A673 (cell line): ENCODE measurements at regions not wholly inside any gene's neighbourhood (a gene's known extent, or its start where the extent isn't known, plus 50 kb on each side); places are given as distances from the start of the nearest gene placed in this dataset.

Experiments used
- BruUV-seq: library from RNA; stranded (reverse); fragments of 400-500 nt; replicated peaks from 2 replicates; lab custom pipeline; 2021; lab: Mats Ljungman, UMichigan
- CTCF ChIA-PET: fragments of 300-600 bp; sonication (Branson Sonifier 250); formaldehyde crosslinking; loops from one replicate; lab custom pipeline; 2022; ENCODE audit warnings: antibody characterized with exemption; lab: Charles Lee
- POLR2A ChIA-PET: fragments of 300-600 bp; sonication (Branson Sonifier 250); formaldehyde crosslinking; loops from one replicate; lab custom pipeline; 2022; ENCODE audit warnings: antibody characterized with exemption; ENCODE audit not compliant: low non-redundant PET; lab: Charles Lee
- DNase-seq: peaks from one replicate; pipeline ENCODE4 v3.0.0-alpha.2; 2015; ENCODE audit warnings: low spot score
- H3K27ac ChIP-seq: fragments of 200-600 bp; sonication (generic); 2 replicates; pipeline ENCODE4 v1.5.1; 2016; ENCODE audit warnings: mixed run types, low read depth, mild to moderate bottlenecking, mixed read lengths, antibody characterized with exemption, low read length; ENCODE audit not compliant: poor library complexity, severe bottlenecking
- H3K27me3 ChIP-seq: fragments of 200-600 bp; sonication (generic); replicated peaks from 2 replicates; pipeline ENCODE4 v1.6.1; 2017; ENCODE audit warnings: mixed run types, low read depth, mild to moderate bottlenecking, mixed read lengths, antibody characterized with exemption, low read length; ENCODE audit not compliant: insufficient read depth, poor library complexity
- H3K36me3 ChIP-seq: fragments of 200-600 bp; sonication (generic); 2 replicates; pipeline ENCODE4 v1.6.1; 2016; ENCODE audit warnings: mixed run types, mild to moderate bottlenecking, mixed read lengths, antibody characterized with exemption, low read length; ENCODE audit not compliant: insufficient read depth, poor library complexity, severe bottlenecking
- H3K4me1 ChIP-seq: fragments of 200-600 bp; sonication (generic); 2 replicates; pipeline ENCODE4 v1.6.1; 2017; ENCODE audit warnings: mixed run types, mild to moderate bottlenecking, mixed read lengths, antibody characterized with exemption, low read length; ENCODE audit not compliant: insufficient read depth, poor library complexity, severe bottlenecking
- H3K4me3 ChIP-seq: fragments of 200-600 bp; sonication (generic); 2 replicates; pipeline ENCODE4 v1.5.1; 2016; ENCODE audit warnings: low read depth, mixed run types, mild to moderate bottlenecking, mixed read lengths, low read length; ENCODE audit not compliant: poor library complexity, severe bottlenecking
- H3K9me3 ChIP-seq: fragments of 200-600 bp; sonication (generic); 2 replicates; pipeline ENCODE4 v1.6.1; 2016; ENCODE audit warnings: mixed run types, low read depth, mild to moderate bottlenecking, mixed read lengths, antibody characterized with exemption, low read length; ENCODE audit not compliant: poor library complexity, severe bottlenecking
- EZH2 ChIP-seq: fragments of 200-600 bp; sonication (generic); IDR thresholded peaks from 2 replicates; pipeline ENCODE4 v1.6.1; 2017; ENCODE audit warnings: borderline replicate concordance, low read depth, mild to moderate bottlenecking, mixed read lengths, antibody characterized with exemption, low read length; ENCODE audit not compliant: poor library complexity, severe bottlenecking
- intact Hi-C: fragments of 100-400 bp; cut with micrococcal nuclease; formaldehyde crosslinking; loops from one replicate; pipeline ENCODE4 v1.10.0; 2022; ENCODE audit not compliant: unreplicated experiment
- TF ChIP-seq, protein P1 (sequence below): fragments of 300-800, 200-600 bp; sonication (generic); conservative IDR thresholded peaks from 2 replicates; pipeline ENCODE4 v1.5.1; 2017; ENCODE audit warnings: low read depth, mild to moderate bottlenecking, antibody characterized with exemption, low read length, moderate library complexity, mixed read lengths

DNA sequence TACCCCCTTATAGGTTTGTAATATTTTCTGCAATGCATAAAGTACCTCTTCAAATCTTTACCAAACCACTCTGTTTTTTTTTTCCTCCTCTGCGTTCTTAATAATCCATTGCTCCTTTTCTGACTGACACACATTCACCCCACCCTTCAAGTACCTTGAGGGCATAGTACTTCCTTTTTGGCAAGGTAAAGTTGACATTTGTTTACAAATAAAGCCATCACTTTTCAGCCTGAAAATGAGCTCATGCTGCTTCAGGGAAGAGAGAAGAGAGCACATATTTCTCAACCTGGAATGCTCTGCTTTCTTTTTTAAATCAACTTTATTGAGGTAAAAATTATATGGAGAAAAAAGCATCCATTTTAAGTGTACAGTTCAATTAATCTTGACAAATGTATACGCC is 113.9 kb downstream of the AGTR2 start:
- intact Hi-C loops: no loop called here
- CTCF ChIA-PET: no interaction called here
- no peaks in the 10 kb centered on the region for H3K27me3 ChIP-seq
- no peak overlapping the region for H3K4me3 ChIP-seq
- no peaks in the 10 kb centered on the region for H3K4me1 ChIP-seq
- TF ChIP-seq EZH2: no peak
- TF ChIP-seq, protein P1, sequence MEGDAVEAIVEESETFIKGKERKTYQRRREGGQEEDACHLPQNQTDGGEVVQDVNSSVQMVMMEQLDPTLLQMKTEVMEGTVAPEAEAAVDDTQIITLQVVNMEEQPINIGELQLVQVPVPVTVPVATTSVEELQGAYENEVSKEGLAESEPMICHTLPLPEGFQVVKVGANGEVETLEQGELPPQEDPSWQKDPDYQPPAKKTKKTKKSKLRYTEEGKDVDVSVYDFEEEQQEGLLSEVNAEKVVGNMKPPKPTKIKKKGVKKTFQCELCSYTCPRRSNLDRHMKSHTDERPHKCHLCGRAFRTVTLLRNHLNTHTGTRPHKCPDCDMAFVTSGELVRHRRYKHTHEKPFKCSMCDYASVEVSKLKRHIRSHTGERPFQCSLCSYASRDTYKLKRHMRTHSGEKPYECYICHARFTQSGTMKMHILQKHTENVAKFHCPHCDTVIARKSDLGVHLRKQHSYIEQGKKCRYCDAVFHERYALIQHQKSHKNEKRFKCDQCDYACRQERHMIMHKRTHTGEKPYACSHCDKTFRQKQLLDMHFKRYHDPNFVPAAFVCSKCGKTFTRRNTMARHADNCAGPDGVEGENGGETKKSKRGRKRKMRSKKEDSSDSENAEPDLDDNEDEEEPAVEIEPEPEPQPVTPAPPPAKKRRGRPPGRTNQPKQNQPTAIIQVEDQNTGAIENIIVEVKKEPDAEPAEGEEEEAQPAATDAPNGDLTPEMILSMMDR: no peak
- no peak for DNase-seq
- H3K36me3 ChIP-seq: no peaks in the 10 kb centered on the region
- no peak overlapping the region for H3K27ac ChIP-seq
- BruUV-seq: no TSS peak
- H3K9me3 ChIP-seq: no peaks in the 10 kb centered on the region
- POLR2A ChIA-PET: no interaction called here

DNA sequence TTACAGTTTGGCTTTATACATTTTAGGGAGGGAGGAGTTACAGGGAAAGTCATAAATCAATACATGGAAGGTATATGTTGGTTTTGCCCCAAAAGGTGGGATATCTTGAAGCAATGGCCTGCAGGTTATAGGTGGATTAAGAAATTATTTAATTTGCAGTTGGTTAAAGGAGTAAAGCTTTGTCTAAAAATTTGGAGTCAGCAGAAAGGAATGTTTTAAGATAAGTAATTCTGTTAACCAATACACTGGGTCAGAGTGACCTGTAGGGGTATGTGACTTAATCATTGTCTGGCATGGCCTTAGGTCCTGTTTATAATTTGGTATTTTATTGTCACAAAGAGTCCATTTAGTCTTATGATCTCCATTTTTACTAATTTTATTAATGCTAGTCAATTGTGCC is 115.0 kb downstream of the AGTR2 start:
- Histone ChIP-seq H3K4me1 (no peaks in the 10 kb centered on the region), H3K4me3 (no peak overlapping the region), H3K27me3 (no peaks in the 10 kb centered on the region), H3K36me3 (no peaks in the 10 kb centered on the region), H3K27ac (no peak overlapping the region), H3K9me3 (no peaks in the 10 kb centered on the region)
- intact Hi-C loops: no loop called here
- no TSS peak for BruUV-seq
- DNase-seq: no peak
- TF ChIP-seq, protein P1: no peak
- no peak for TF ChIP-seq EZH2
- CTCF ChIA-PET: no interaction called here
- POLR2A ChIA-PET: no interaction called here

GRCh38 chrX:116289592-116289991 is 119.0 kb downstream of the AGTR2 start:
- no peak for DNase-seq
- Histone ChIP-seq H3K4me3 (no peak overlapping the region), H3K36me3 (no peaks in the 10 kb centered on the region), H3K27ac (no peak overlapping the region), H3K9me3 (no peaks in the 10 kb centered on the region), H3K27me3 (no peaks in the 10 kb centered on the region), H3K4me1 (no peaks in the 10 kb centered on the region)
- POLR2A ChIA-PET: no interaction called here
- intact Hi-C loops: no loop called here
- CTCF ChIA-PET: no interaction called here
- no TSS peak for BruUV-seq
- TF ChIP-seq, protein P1: no peak
- TF ChIP-seq EZH2: no peak
